C4-2B (cell line): ENCODE measurements at regions not wholly inside any gene's neighbourhood (a gene's known extent, or its start where the extent isn't known, plus 50 kb on each side); places are given as distances from the start of the nearest gene placed in this dataset.

Experiments used
- ZFX ChIP-seq: fragments of 450-650 bp; IDR thresholded peaks from 2 replicates; pipeline ENCODE4 v1.6.1; 2017
- TF ChIP-seq, protein P1 (sequence below): fragments of 450-650 bp; conservative IDR thresholded peaks from 2 replicates; pipeline ENCODE4 v1.5.1; 2017; ENCODE audit warnings: mild to moderate bottlenecking

DNA sequence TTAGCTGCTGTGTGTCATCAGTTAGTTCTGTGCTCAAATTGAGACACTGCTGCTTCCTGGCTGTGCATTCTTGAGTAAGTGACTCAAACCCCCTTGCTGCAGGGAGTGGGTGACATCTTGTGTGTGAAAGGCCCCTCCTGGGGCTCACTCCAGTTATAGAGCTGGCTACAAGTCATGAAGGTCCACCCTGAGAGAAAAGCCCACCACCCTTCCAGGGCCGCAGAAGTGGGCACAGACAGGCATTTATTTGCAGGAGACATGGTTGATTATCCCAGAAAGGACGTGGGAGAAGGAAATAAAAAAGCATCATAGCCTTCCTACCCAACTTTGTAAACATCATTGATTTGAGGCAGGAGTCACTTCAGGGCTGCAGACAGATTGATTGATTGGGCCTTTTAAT, 550.6 kb downstream of the MATN1 start:
- TF ChIP-seq, protein P1, sequence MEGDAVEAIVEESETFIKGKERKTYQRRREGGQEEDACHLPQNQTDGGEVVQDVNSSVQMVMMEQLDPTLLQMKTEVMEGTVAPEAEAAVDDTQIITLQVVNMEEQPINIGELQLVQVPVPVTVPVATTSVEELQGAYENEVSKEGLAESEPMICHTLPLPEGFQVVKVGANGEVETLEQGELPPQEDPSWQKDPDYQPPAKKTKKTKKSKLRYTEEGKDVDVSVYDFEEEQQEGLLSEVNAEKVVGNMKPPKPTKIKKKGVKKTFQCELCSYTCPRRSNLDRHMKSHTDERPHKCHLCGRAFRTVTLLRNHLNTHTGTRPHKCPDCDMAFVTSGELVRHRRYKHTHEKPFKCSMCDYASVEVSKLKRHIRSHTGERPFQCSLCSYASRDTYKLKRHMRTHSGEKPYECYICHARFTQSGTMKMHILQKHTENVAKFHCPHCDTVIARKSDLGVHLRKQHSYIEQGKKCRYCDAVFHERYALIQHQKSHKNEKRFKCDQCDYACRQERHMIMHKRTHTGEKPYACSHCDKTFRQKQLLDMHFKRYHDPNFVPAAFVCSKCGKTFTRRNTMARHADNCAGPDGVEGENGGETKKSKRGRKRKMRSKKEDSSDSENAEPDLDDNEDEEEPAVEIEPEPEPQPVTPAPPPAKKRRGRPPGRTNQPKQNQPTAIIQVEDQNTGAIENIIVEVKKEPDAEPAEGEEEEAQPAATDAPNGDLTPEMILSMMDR = no peak
- no peak for TF ChIP-seq ZFX
